ENCODE measurements at regions not wholly inside any gene's neighbourhood (a gene's known extent, or its start where the extent isn't known, plus 50 kb on each side); places are given as distances from the start of the nearest gene placed in this dataset.

DNA sequence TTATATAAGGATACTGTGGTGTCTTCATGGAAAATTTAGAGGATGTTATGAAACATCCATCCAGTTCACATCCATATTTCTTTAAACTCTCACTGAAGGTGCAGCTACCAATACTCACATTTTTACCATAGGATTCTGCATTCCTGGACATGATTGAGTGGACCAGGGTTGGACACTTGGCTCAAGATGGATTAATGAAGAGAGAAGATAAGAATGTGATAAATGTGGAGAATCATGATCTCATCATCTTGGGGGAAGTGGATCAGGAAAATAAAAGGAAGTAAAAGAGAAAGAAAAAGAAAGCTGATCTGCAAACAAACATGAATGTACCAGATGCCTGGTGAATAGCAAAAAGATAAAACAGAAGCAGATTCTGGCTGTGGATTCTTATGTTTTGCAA is 175.4 kb downstream of the NPFFR2 start:
- DNase-seq (ENCODE audit: extremely low read depth in 1 of 4, low spot score in 3 of 4) (no peak), FAIRE-seq (no peak)
- no peak for TF ChIP-seq SMAD3 (CRISPR knock-in tag; conservative IDR thresholded peaks at IDR 0.05)
- TF ChIP-seq XRCC5 (IDR thresholded peaks at IDR 0.05; ENCODE audit: low read depth, low read length): no peak
- no peak for TF ChIP-seq ZNF184 (CRISPR knock-in tag; IDR thresholded peaks at IDR 0.05)
- TF ChIP-seq ZNF277 (CRISPR knock-in tag; IDR thresholded peaks at IDR 0.05; ENCODE audit: borderline replicate concordance): no peak
- no peak for TF ChIP-seq TCF7 (IDR thresholded peaks at IDR 0.05; ENCODE audit: borderline replicate concordance)
- no peak for TF ChIP-seq MYNN (IDR thresholded peaks at IDR 0.05)
- no peak for TF ChIP-seq MYNN (CRISPR knock-in tag; IDR thresholded peaks at IDR 0.05)
- TF ChIP-seq, protein P1, sequence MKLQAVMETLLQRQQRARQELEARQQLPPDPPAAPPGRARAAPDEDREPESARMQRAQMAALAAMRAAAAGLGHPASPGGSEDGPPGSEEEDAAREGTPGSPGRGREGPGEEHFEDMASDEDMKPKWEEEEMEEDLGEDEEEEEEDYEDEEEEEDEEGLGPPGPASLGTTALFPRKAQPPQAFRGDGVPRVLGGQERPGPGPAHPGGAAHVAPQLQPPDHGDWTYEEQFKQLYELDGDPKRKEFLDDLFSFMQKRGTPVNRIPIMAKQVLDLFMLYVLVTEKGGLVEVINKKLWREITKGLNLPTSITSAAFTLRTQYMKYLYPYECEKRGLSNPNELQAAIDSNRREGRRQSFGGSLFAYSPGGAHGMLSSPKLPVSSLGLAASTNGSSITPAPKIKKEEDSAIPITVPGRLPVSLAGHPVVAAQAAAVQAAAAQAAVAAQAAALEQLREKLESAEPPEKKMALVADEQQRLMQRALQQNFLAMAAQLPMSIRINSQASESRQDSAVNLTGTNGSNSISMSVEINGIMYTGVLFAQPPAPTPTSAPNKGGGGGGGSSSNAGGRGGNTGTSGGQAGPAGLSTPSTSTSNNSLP (IDR thresholded peaks at IDR 0.05; ENCODE audit: borderline replicate concordance, low read depth, low read length): no peak
- TF ChIP-seq SRF (CRISPR knock-in tag; IDR thresholded peaks at IDR 0.05): no peak
- no peak for TF ChIP-seq U2AF2 (optimal IDR thresholded peaks at IDR 0.05; ENCODE audit: low read depth, low read length)
- TF ChIP-seq SIRT6 (IDR thresholded peaks at IDR 0.05; ENCODE audit: low read depth, low read length): no peak
- TF ChIP-seq KLF10 (CRISPR knock-in tag; IDR thresholded peaks at IDR 0.05): no peak
- TF ChIP-seq ZBTB34 (CRISPR knock-in tag; IDR thresholded peaks at IDR 0.05): no peak
- no peak for TF ChIP-seq RNF2 (IDR thresholded peaks at IDR 0.05)
- no peak for TF ChIP-seq FOXJ3 (CRISPR knock-in tag; IDR thresholded peaks at IDR 0.05)
- no peak for TF ChIP-seq NR2F6 (CRISPR knock-in tag; IDR thresholded peaks at IDR 0.05)
- no peak for TF ChIP-seq ZNF165 (CRISPR knock-in tag; IDR thresholded peaks at IDR 0.05; ENCODE audit: borderline replicate concordance)
- no peak for TF ChIP-seq SP1 (CRISPR knock-in tag; IDR thresholded peaks at IDR 0.05)
- no peak for TF ChIP-seq ZC3H11A (IDR thresholded peaks at IDR 0.05; ENCODE audit: low read depth, low read length)
- no peak for TF ChIP-seq ZNF75A (CRISPR knock-in tag; IDR thresholded peaks at IDR 0.05)
- TF ChIP-seq RHOXF2B (CRISPR knock-in tag; conservative IDR thresholded peaks at IDR 0.05): no peak

More for the DNA sequence above, 175.4 kb downstream of the NPFFR2 start:
- Histone ChIP-seq H3K9me3 (replicated peaks; ENCODE audit: control insufficient read depth, insufficient read depth, low read depth, low read length) (no peaks in the 10 kb centered on the region), H3K4me1 (replicated peaks in 1 of 2; ENCODE audit: control insufficient read depth in 2 of 2, insufficient read depth in 2 of 2, low read length in 2 of 2) (no peaks in the 10 kb centered on the region), H4K20me1 (replicated peaks; ENCODE audit: control insufficient read depth, insufficient read depth, low read length) (no peaks in the 10 kb centered on the region), H3K9me1 (ENCODE audit: control insufficient read depth, insufficient read depth, low read length) (no peaks in the 10 kb centered on the region), H3K4me3 (no peak overlapping the region), H2AFZ (ENCODE audit: low read depth, low read length) (no peak overlapping the region), H3K27ac (ENCODE audit: extremely low read depth, low read depth, low read length) (no peak overlapping the region), H3K79me2 (ENCODE audit: control insufficient read depth, insufficient read depth, low read length) (no peaks in the 10 kb centered on the region), H3K36me3 (ENCODE audit: control insufficient read depth, insufficient read depth, low read length) (no peaks in the 10 kb centered on the region), H3K4me2 (ENCODE audit: insufficient read depth, low read length) (no peak overlapping the region), H3K27me3 (ENCODE audit: control insufficient read depth in 2 of 2, insufficient read depth in 2 of 2, low read length in 2 of 2) (no peaks in the 10 kb centered on the region), H3K9ac (ENCODE audit: insufficient read depth in 1 of 2, low read depth in 2 of 2, low read length in 2 of 2) (no peak overlapping the region)
- ChIA-PET CTCF (ENCODE audit: low intra/inter-chr PET ratio) (no interaction called here), POLR2A (no interaction called here)
- in situ Hi-C loops (cut with MboI) (no loop called here), intact Hi-C loops (cut with micrococcal nuclease) (no loop called here)
- no TSS peak for BruUV-seq (replicated peaks)
- no peak for ATAC-seq

Data from K562 (cell line).